Left ventricle myocardium superior (tissue), 1 donor: ENCODE measurements at regions not wholly inside any gene's neighbourhood (a gene's known extent, or its start where the extent isn't known, plus 50 kb on each side); places are given as distances from the start of the nearest gene placed in this dataset.

ENCODE experiments used
- ATAC-seq: fragments of 200-7000 bp; cut with Tn5 transposase; one replicate; pipeline ENCODE4 v1.9.1; 2020; ENCODE audit warnings: mild to moderate bottlenecking, moderate library complexity
- DNase-seq: peaks from one replicate; pipeline ENCODE4 v3.0.0-alpha.2; 2020
- intact Hi-C: fragments of 100-400 bp; cut with micrococcal nuclease; formaldehyde crosslinking; loops from one replicate; pipeline ENCODE4 v1.11.0; 2022
- donor health status: DM: no; HTN: yes; CAD: no; lungs with severe emphysema.

DNA sequence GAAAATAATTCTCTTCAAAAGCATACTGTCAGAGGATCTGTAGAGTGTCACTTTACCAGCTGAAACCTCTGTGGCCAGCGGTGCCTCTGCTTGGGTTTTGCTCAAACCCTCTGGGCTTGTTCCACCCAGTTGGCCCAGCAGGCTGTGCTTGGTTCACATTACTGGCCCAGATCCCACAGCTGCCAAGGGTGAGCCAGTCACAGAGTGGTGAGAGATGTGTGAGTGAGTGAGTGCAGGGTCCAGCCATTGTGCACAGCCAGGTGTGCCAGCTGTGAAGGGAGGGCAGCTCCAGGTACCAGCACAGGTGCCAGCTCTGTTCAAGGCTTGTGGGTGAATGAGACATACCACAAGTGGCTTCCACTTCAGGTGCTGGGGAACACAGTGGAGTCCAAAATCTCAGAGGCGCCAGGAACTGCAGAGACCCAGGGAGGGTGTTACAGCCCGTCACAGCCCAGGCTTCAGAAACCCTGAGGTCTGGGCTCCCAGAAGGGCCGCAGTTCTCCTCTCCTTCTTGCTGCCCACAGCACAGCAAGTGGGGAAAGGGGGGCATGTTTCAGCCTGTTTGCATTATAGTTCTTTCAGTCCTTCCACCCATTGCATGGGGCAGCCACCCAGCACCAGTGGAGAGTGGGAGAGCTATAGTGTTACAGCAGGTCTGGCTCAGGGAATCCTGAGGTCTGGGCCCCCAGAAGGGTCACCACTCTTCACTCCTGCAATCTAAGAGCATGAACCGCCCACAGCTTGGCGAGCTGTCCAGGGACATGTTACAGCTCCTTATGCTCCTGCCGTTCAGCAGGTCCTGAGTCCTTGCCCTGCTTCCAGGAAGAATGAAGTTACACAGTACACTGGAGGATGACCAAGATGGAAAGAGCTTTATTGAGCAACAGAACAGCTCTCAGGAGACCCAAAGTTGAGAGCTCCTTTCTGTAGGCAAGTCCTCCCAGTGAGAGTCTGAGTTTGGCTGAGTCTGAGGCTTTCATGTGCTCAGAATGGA, 931.7 kb upstream of the SORCS1 start:
- DNase-seq (peak; percentile 50), ATAC-seq (peak; percentile 98)

GRCh38 chr10:108090476-108091215, 926.1 kb upstream of the SORCS1 start:
- ATAC-seq (no peak), DNase-seq (no peak)
- intact Hi-C loops: no loop called here

More for the DNA sequence above, 931.7 kb upstream of the SORCS1 start:
- intact Hi-C loops: no loop called here

DNA sequence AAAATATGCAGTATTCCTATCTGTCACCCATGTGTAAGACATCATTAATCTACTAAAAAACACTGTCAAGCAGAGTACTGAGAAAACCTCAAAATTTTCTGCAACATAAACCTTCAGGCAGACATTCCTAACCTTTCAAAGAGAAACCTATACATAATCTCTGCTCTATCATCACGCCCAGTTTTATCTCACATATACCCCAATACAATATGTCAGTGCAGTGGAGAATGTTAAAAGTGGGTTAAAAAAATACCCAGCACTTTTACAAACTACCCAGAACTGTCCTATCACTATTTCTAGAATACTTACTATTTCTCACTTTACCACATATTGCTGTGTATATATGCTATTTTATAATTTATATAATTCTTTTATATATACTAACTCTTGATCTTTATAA, 922.0 kb upstream of the SORCS1 start:
- ATAC-seq (no peak), DNase-seq (no peak)
- intact Hi-C loops: no loop called here

GRCh38 chr10:108082596-108082995, 918.1 kb upstream of the SORCS1 start:
- ATAC-seq (no peak), DNase-seq (no peak)
- intact Hi-C loops: no loop called here

GRCh38 chr10:108078263-108078662, 913.8 kb upstream of the SORCS1 start:
- intact Hi-C loops: no loop called here
- DNase-seq: no peak
- ATAC-seq: no peak

DNA sequence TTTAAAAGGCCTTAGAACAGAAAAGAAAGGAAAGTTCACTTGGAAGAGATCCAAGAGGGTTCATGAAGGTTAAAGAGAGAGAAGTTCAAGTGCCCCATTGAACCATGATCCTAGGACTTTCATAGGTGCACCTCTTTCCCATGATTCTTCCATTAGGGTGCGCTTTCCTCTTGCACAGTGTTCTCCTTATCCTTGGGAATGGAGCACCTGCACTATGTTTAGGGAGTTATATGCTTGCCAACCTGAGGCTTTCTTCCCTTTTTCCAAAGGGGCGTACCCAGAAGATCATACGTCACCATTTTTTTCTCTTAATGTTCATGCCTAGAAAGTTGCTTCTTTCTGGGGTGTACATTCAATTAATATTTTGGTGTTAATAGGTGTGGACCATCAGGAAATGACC, 908.0 kb upstream of the SORCS1 start:
- no peak for DNase-seq
- intact Hi-C loops: no loop called here
- ATAC-seq: no peak

GRCh38 chr10:108070789-108071188, 906.3 kb upstream of the SORCS1 start:
- DNase-seq: no peak
- intact Hi-C loops: no loop called here
- ATAC-seq: no peak

- DNase-seq (no peak), ATAC-seq (no peak)
- intact Hi-C loops: no loop called here
These were observed 904.6 kb upstream of the SORCS1 start for GRCh38 chr10:108069096-108069495.

DNA sequence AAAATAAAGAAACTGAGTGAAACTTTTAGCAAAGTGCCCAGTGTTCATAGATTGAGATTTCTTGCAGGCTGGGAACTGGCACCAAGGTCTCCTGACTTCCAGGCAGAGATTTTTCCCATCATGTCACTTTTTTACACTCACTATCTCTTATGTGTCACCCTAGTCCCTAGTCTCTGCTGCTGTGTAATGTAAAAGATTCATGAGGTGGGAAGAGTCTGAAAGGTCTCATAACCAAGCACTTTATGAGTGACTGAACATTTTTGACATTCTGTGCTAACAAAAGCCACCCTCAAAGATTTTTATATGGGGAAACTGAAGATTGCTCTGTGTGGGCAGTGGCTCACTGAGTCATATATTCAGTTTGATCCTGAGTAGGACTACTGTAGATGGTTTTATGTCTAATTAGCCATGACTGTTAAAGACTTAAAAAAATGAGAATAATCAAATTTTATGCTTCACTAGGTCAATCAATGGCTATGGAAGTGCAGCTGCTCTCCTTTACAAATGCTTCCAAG, 900.3 kb upstream of the SORCS1 start:
- DNase-seq (no peak), ATAC-seq (no peak)
- intact Hi-C loops: no loop called here

- intact Hi-C loops: no loop called here
- DNase-seq (no peak), ATAC-seq (no peak)
These were observed 895.7 kb upstream of the SORCS1 start for GRCh38 chr10:108060246-108060645.

- ATAC-seq (no peak), DNase-seq (no peak)
- intact Hi-C loops: no loop called here
These were observed 891.0 kb upstream of the SORCS1 start for GRCh38 chr10:108055506-108055905.

DNA sequence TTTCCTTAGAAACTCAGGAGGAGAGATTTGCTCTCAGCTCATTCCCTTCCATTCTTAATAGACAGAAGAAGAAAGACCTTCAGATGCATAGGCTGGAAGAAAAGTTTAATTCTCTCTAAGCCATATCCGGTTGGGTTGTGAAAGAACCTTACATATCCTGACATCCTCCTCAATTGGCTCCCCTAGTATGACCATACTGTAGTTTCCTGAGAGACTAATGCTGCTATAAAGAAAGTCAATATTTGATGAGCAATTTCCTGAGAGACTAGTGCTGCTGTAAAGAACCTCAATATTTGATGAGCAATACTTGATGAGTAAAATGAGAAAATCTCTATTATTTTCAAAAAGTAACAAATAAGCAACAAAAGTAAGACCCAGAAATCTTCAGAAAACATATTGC, 888.5 kb upstream of the SORCS1 start:
- intact Hi-C loops: no loop called here
- no peak for DNase-seq
- ATAC-seq: no peak

DNA sequence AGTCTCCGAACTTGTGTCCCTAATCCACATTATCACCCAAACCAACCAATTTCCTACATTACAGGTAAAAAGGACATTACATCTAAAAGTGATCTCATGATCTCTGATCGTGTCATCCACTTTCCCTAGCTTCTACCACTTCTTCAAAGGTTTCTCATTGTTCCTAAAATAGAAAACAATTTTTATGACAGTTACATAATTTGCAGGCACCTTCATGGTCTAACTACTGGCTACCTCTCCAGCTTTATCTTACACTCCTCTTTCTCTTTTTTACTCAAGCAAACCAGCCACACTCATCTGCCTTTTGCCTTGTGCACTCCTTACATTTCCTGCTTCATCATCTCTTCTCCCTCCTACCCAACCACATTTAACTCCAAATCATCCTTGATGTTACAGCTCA, 886.7 kb upstream of the SORCS1 start:
- ATAC-seq (no peak), DNase-seq (no peak)
- intact Hi-C loops: no loop called here

GRCh38 chr10:108050626-108051025, 886.1 kb upstream of the SORCS1 start:
- ATAC-seq: no peak
- intact Hi-C loops: no loop called here

GRCh38 chr10:108049668-108050067, 885.2 kb upstream of the SORCS1 start:
- DNase-seq: no peak
- intact Hi-C loops: no loop called here
- ATAC-seq: no peak

More at GRCh38 chr10:108050626-108051025, 886.1 kb upstream of the SORCS1 start:
- DNase-seq: no peak

- intact Hi-C loops: no loop called here
- no peak for ATAC-seq
- no peak for DNase-seq
These were observed 884.4 kb upstream of the SORCS1 start for GRCh38 chr10:108048898-108049297.

- no peak for ATAC-seq
These were observed 875.5 kb upstream of the SORCS1 start for GRCh38 chr10:108039821-108040584.

GRCh38 chr10:108037061-108037460, 872.6 kb upstream of the SORCS1 start:
- no peak for DNase-seq
- intact Hi-C loops: no loop called here
- ATAC-seq: no peak

More at GRCh38 chr10:108039821-108040584, 875.5 kb upstream of the SORCS1 start:
- intact Hi-C loops: no loop called here
- no peak for DNase-seq

GRCh38 chr10:108036265-108036664, 871.8 kb upstream of the SORCS1 start:
- ATAC-seq (no peak), DNase-seq (no peak)
- intact Hi-C loops: no loop called here
